SK-N-SH (cell line): ENCODE measurements at regions not wholly inside any gene's neighbourhood (a gene's known extent, or its start where the extent isn't known, plus 50 kb on each side); places are given as distances from the start of the nearest gene placed in this dataset.

Experiments used
- CTCF ChIA-PET: fragments of 300-600, 350-600 bp; formaldehyde crosslinking; extraction: SDS; loops from one replicate; lab custom pipeline; 2021; lab: Yijun Ruan, JAX
- POLR2A ChIA-PET: fragments of 350-600 bp; sonication (Branson Sonifier 250); formaldehyde crosslinking; extraction: SDS; loops from one replicate; lab custom pipeline; 2020; ENCODE audit warnings: antibody characterized with exemption, inconsistent platforms; lab: Yijun Ruan, JAX
- DNase-seq: peaks from one replicate; pipeline ENCODE4 v3.0.0; 2012
- H2AFZ ChIP-seq: fragments of 200-600 bp; sonication (generic); 2 replicates; pipeline ENCODE4 v1.8.1; 2016; ENCODE audit warnings: antibody characterized with exemption, mild to moderate bottlenecking, low read depth
- H3F3A ChIP-seq: fragments of 200-600 bp; sonication (generic); replicated peaks from 2 replicates; pipeline ENCODE3; 2016; ENCODE audit warnings: antibody characterized with exemption, mild to moderate bottlenecking; ENCODE audit not compliant: insufficient read depth
- H3K27ac ChIP-seq, 2 experiments: fragments of 200-500 bp in 1 of 2; fragments of 200-600 bp in 1 of 2; sonication (Bioruptor generic) in 1 of 2; sonication (generic), shearing (Covaris generic) in 1 of 2; 2 replicates each; pipeline versions ENCODE4 v1.5.1 to v1.6.1; 2014 to 2016; ENCODE audit warnings: low read depth in 2 of 2, inconsistent platforms in 1 of 2, low read length in 1 of 2, mild to moderate bottlenecking in 1 of 2, mixed read lengths in 1 of 2
- H3K27me3 ChIP-seq: fragments of 200-600 bp; sonication (generic), shearing (Covaris generic); 2 replicates; pipeline ENCODE4 v1.6.1; 2016; ENCODE audit warnings: mixed run types; ENCODE audit not compliant: insufficient read depth
- H3K36me3 ChIP-seq, 2 experiments: fragments of 200-500 bp in 1 of 2; fragments of 200-600 bp in 1 of 2; sonication (Bioruptor generic) in 1 of 2; sonication (generic) in 1 of 2; replicated peaks in 1 of 2; 2 replicates each; pipeline versions ENCODE3 to v1.5.1; 2014 to 2016; ENCODE audit warnings: low read length in 1 of 2, mild to moderate bottlenecking in 1 of 2; ENCODE audit not compliant: insufficient read depth in 2 of 2, control insufficient read depth in 1 of 2
- H3K4me1 ChIP-seq, 2 experiments: fragments of 200-500 bp in 1 of 2; fragments of 200-600 bp in 1 of 2; sonication (Bioruptor generic) in 1 of 2; sonication (generic), shearing (Covaris generic) in 1 of 2; 2 replicates each; pipeline versions ENCODE4 v1.5.1 to v1.6.1; 2014 to 2016; ENCODE audit warnings: low read depth in 1 of 2, low read length in 1 of 2, mixed run types in 1 of 2; ENCODE audit not compliant: insufficient read depth in 2 of 2, control insufficient read depth in 1 of 2
- H3K4me2 ChIP-seq: fragments of 200-600 bp; sonication (generic), shearing (Covaris generic); 2 replicates; pipeline ENCODE4 v1.6.1; 2017; ENCODE audit warnings: mixed run types
- H3K4me3 ChIP-seq, 2 experiments: fragments of 200-500 bp in 1 of 2; fragments of 200-600 bp in 1 of 2; sonication (Bioruptor generic) in 1 of 2; sonication (generic), shearing (Covaris generic) in 1 of 2; 2 replicates each; pipeline versions ENCODE4 v1.5.1 to v1.8.1; 2014 to 2016; ENCODE audit warnings: low read depth in 2 of 2, inconsistent platforms in 1 of 2, low read length in 1 of 2, mild to moderate bottlenecking in 1 of 2, mixed read lengths in 1 of 2, moderate library complexity in 1 of 2
- H3K79me2 ChIP-seq: fragments of 200-600 bp; sonication (generic); 2 replicates; pipeline ENCODE4 v1.8.1; 2017; ENCODE audit warnings: mild to moderate bottlenecking; ENCODE audit not compliant: insufficient read depth
- H3K9ac ChIP-seq: fragments of 200-600 bp; sonication (generic); 2 replicates; pipeline ENCODE4 v1.6.1; 2017; ENCODE audit warnings: mixed run types
- H3K9me2 ChIP-seq: fragments of 200-600 bp; sonication (generic); 2 replicates; pipeline ENCODE4 v1.6.1; 2017; ENCODE audit warnings: mixed run types
- H3K9me3 ChIP-seq: fragments of 200-600 bp; sonication (generic); 2 replicates; pipeline ENCODE4 v1.6.1; 2017; ENCODE audit warnings: mixed run types, mild to moderate bottlenecking, moderate library complexity
- H4K20me1 ChIP-seq: fragments of 200-600 bp; sonication (generic); 2 replicates; pipeline ENCODE4 v1.6.1; 2017; ENCODE audit warnings: mild to moderate bottlenecking, mixed run types; ENCODE audit not compliant: insufficient read depth
- FOSL2 ChIP-seq: IDR thresholded peaks from 2 replicates; pipeline ENCODE4 v1.4.0; 2012; ENCODE audit warnings: low read depth, mild to moderate bottlenecking, moderate library complexity, borderline replicate concordance
- FOXM1 ChIP-seq: IDR thresholded peaks from 2 replicates; pipeline ENCODE4 v1.4.0; 2012; ENCODE audit warnings: low read depth, mild to moderate bottlenecking
- GABPA ChIP-seq: IDR thresholded peaks from 2 replicates; pipeline ENCODE4 v1.4.0; 2012; ENCODE audit warnings: low read depth, mild to moderate bottlenecking
- GATA2 ChIP-seq: sonication (generic); formaldehyde crosslinking; IDR thresholded peaks from 2 replicates; pipeline ENCODE4 v1.5.0; 2020; ENCODE audit warnings: mild to moderate bottlenecking, missing genetic modification reagents
- JUND ChIP-seq: IDR thresholded peaks from 2 replicates; pipeline ENCODE4 v1.4.0; 2012
- MAX ChIP-seq: IDR thresholded peaks from 2 replicates; pipeline ENCODE4 v1.4.0; 2012; ENCODE audit warnings: low read depth
- PBX3 ChIP-seq: IDR thresholded peaks from 2 replicates; pipeline ENCODE4; 2012
- RCOR1 ChIP-seq: fragments of 150-350 bp; IDR thresholded peaks from 2 replicates; pipeline ENCODE4 v1.6.1; 2017; ENCODE audit warnings: antibody characterized with exemption, low read length
- REST ChIP-seq: IDR thresholded peaks from 2 replicates; pipeline ENCODE4 v1.6.1; 2012; ENCODE audit warnings: mild to moderate bottlenecking, low read depth, low read length, moderate library complexity
- RFX5 ChIP-seq: IDR thresholded peaks from 2 replicates; pipeline ENCODE4 v1.6.1; 2012; ENCODE audit warnings: mild to moderate bottlenecking, improper control_type of control experiment, low read length
- SMC3 ChIP-seq: IDR thresholded peaks from 2 replicates; pipeline ENCODE4 v1.6.1; 2012; ENCODE audit warnings: low read depth, low read length, improper control_type of control experiment
- USF1 ChIP-seq: IDR thresholded peaks from 2 replicates; pipeline ENCODE4 v1.4.0; 2012; ENCODE audit warnings: low read depth, borderline replicate concordance
- USF2 ChIP-seq: fragments of 150-350 bp; IDR thresholded peaks from 2 replicates; pipeline ENCODE4 v1.6.1; 2017; ENCODE audit warnings: antibody characterized with exemption, low read length, low read depth, borderline replicate concordance
- ZBTB33 ChIP-seq: IDR thresholded peaks from 2 replicates; pipeline ENCODE4 v1.4.0; 2012; ENCODE audit warnings: low read depth, borderline replicate concordance

GRCh38 chr5:86875539-86875938, 257.8 kb downstream of the COX7C start (continued):
- TF ChIP-seq PBX3, result no peak
- no peak for TF ChIP-seq JUND
- no peak for TF ChIP-seq ZBTB33
- TF ChIP-seq GATA2 (CRISPR knock-in tag), result no peak
- no peak for TF ChIP-seq FOXM1
- TF ChIP-seq RCOR1, result no peak
- TF ChIP-seq GABPA, result no peak
- TF ChIP-seq, all 33 proteins: peak for 0

GRCh38 chr5:86878250-86878649, 260.5 kb downstream of the COX7C start:
- Histone ChIP-seq H3K4me1 (no peaks in the 10 kb centered on the region), H3K9ac (no peak overlapping the region), H4K20me1 (no peaks in the 10 kb centered on the region), H3K9me3 (no peaks in the 10 kb centered on the region), H3K27me3 (peaks cover 14% of the 10 kb centered on the region), H2AFZ (no peak overlapping the region), H3K79me2 (no peaks in the 10 kb centered on the region), H3K4me2 (no peak overlapping the region), H3F3A (no peaks in the 10 kb centered on the region), H3K9me2 (no peaks in the 10 kb centered on the region), H3K4me3 (no peak overlapping the region), H3K27ac (no peak overlapping the region), H3K36me3 (no peaks in the 10 kb centered on the region)
- ChIA-PET CTCF (interaction anchor here (1.4 kb wide), 1 partner anchor 90 kb away, joined by 3 read pairs; no protein-coding TSS in a partner anchor), POLR2A (no interaction called here)
- TF ChIP-seq FOSL2 (no peak), USF2 (no peak), REST (no peak), MAX (no peak), SMC3 (no peak), RFX5 (no peak), USF1 (no peak), PBX3 (no peak)
- DNase-seq, result no peak
